ENCODE measurements at regions not wholly inside any gene's neighbourhood (a gene's known extent, or its start where the extent isn't known, plus 50 kb on each side); places are given as distances from the start of the nearest gene placed in this dataset.

- TF ChIP-seq CTCF (conservative IDR thresholded peaks at IDR 0.05): no peak
- TF ChIP-seq ZFX (IDR thresholded peaks at IDR 0.05): no peak
Measured at GRCh38 chr10:125369382-125370326, 209.3 kb upstream of the CTBP2 start.
